Esophagus squamous epithelium (tissue), 5 donors: ENCODE measurements at regions not wholly inside any gene's neighbourhood (a gene's known extent, or its start where the extent isn't known, plus 50 kb on each side); places are given as distances from the start of the nearest gene placed in this dataset.

Experiments used
- DNase-seq: peaks from one replicate; lab custom pipeline; 2025; lab: John Stamatoyannopoulos, UW
- H3K27ac ChIP-seq, 4 donors: fragments of 200-600 bp; sonication (generic); one replicate each; pipeline ENCODE4 v1.5.1; 2016 to 2019; ENCODE audit warnings: mild to moderate bottlenecking in 1 of 4
- H3K27me3 ChIP-seq, 4 donors: fragments of 200-600 bp; sonication (generic); 1 replicate in 3 of 4; 2 replicates in 1 of 4; pipeline versions ENCODE4 v1.5.1 to v1.6.0; 2017 to 2021; ENCODE audit warnings: antibody characterized with exemption in 1 of 4
- H3K36me3 ChIP-seq, 3 donors: fragments of 200-600 bp; sonication (generic); one replicate each; pipeline ENCODE4 v1.5.1; 2016 to 2019
- H3K4me1 ChIP-seq, 3 donors: fragments of 200-600 bp; sonication (generic); one replicate each; pipeline ENCODE4 v1.5.1; 2017 to 2019
- H3K4me3 ChIP-seq, 4 donors: fragments of 200-600 bp; sonication (generic); 1 replicate in 3 of 4; 2 replicates in 1 of 4; pipeline ENCODE4 v1.5.1; 2016 to 2019; ENCODE audit warnings: mild to moderate bottlenecking in 2 of 4, moderate library complexity in 1 of 4
- H3K9me3 ChIP-seq, 3 donors: fragments of 200-600 bp; sonication (generic); one replicate each; pipeline ENCODE4 v1.5.1; 2016 to 2019
- POLR2A ChIP-seq, 4 donors: fragments of 450-650 bp; IDR thresholded peaks; one replicate each; pipeline ENCODE4 v1.6.1; 2017; ENCODE audit warnings: antibody characterized with exemption in 4 of 4, mild to moderate bottlenecking in 4 of 4, moderate library complexity in 3 of 4
- WGBS, 2 donors: methylation state at CpG; one replicate each; pipeline ENCODE4 v1.1.5; 2018; 5-methylcytosine and 5-hydroxymethylcytosine counted together
- intact Hi-C: fragments of 100-400 bp; cut with DNase I; formaldehyde crosslinking; loops from one replicate; pipeline ENCODE4 v1.15.0; 2022
- TF ChIP-seq, protein P1 (sequence below), 6 experiments: fragments of 450-650 bp in 4 of 6; fragments of 200-600 bp in 2 of 6; sonication (generic) in 2 of 6; IDR thresholded peaks; one replicate each; pipeline ENCODE4 v1.5.1; 2016 to 2019; ENCODE audit warnings: antibody characterized with exemption in 6 of 6, mild to moderate bottlenecking in 4 of 6, moderate library complexity in 4 of 6
- donor health status: DM: yes; HTN: yes; CAD: no.

DNA sequence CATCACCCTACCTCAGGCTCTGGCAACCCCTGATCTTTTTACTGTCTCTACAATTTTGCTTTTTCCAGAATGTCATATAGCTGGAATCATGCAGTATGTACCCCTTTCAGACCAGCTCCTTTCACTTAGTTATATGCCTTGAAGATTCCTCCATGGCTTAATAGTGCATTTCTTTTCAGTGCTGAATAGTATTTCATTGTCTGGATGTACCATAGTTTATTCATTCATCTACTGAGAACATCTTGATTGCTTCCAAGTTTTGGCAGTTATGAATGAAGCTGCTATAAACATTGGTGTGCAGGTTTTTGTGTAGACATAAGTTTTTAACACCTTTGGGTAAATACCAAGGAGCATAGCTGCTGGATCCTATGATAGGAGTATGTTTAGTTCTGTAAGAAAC, 50.8 kb upstream of the ANP32A start:
- Histone ChIP-seq H3K4me3 (no peak overlapping the region), H3K27ac (no peak overlapping the region), H3K27me3 (peaks cover 0 to 68% (median 0%) of the 10 kb centered on the region in 4 donors), H3K36me3 (no peaks in the 10 kb centered on the region), H3K4me1 (peaks cover 0 to 10% (median 4%) of the 10 kb centered on the region in 3 donors), H3K9me3 (no peaks in the 10 kb centered on the region)
- DNase-seq, result no peak
- intact Hi-C loops, result loop anchor here (10.0 kb wide), 2 partner anchors 87 to 197 kb away; no protein-coding TSS in a partner anchor
- TF ChIP-seq, protein P1, sequence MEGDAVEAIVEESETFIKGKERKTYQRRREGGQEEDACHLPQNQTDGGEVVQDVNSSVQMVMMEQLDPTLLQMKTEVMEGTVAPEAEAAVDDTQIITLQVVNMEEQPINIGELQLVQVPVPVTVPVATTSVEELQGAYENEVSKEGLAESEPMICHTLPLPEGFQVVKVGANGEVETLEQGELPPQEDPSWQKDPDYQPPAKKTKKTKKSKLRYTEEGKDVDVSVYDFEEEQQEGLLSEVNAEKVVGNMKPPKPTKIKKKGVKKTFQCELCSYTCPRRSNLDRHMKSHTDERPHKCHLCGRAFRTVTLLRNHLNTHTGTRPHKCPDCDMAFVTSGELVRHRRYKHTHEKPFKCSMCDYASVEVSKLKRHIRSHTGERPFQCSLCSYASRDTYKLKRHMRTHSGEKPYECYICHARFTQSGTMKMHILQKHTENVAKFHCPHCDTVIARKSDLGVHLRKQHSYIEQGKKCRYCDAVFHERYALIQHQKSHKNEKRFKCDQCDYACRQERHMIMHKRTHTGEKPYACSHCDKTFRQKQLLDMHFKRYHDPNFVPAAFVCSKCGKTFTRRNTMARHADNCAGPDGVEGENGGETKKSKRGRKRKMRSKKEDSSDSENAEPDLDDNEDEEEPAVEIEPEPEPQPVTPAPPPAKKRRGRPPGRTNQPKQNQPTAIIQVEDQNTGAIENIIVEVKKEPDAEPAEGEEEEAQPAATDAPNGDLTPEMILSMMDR (IDR thresholded peaks at IDR 0.05), result no peak
- no peak for TF ChIP-seq POLR2A (IDR thresholded peaks at IDR 0.05)

DNA sequence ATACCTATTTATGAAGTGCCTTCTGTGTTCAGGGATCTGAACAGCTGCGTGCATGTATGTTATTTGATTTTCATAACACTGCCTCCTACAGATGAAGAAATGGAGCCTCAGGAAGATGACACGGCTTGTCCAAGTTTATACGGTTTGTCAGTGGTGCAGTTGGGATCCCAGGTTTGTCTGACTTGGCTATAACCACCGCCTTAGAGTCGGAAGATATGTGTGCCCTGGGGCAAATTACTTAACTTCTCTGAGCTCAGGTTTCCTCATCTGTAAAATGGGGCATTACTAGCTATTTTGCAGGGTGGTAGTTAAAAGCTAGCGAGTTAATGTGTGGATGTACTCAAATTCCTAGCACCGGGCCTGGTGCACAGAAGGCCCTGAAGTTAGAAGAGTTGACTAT, 54.1 kb upstream of the ANP32A start:
- Histone ChIP-seq H3K27ac (no peak overlapping the region), H3K9me3 (no peaks in the 10 kb centered on the region), H3K27me3 (peaks cover 0 to 62% (median 0%) of the 10 kb centered on the region in 4 donors), H3K36me3 (no peaks in the 10 kb centered on the region), H3K4me3 (no peak overlapping the region), H3K4me1 (peaks cover 0 to 10% (median 4%) of the 10 kb centered on the region in 3 donors)
- DNase-seq, result no peak
- WGBS, 2 donors, result 68 to 77% methylated on average over 7 of the region's 7 CpGs
- intact Hi-C loops, result loop anchor here (5.0 to 10.0 kb wide), 4 partner anchors 90 to 322 kb away; no protein-coding TSS in a partner anchor
- TF ChIP-seq, protein P1 (IDR thresholded peaks at IDR 0.05), result no peak
- TF ChIP-seq POLR2A (IDR thresholded peaks at IDR 0.05), result no peak

DNA sequence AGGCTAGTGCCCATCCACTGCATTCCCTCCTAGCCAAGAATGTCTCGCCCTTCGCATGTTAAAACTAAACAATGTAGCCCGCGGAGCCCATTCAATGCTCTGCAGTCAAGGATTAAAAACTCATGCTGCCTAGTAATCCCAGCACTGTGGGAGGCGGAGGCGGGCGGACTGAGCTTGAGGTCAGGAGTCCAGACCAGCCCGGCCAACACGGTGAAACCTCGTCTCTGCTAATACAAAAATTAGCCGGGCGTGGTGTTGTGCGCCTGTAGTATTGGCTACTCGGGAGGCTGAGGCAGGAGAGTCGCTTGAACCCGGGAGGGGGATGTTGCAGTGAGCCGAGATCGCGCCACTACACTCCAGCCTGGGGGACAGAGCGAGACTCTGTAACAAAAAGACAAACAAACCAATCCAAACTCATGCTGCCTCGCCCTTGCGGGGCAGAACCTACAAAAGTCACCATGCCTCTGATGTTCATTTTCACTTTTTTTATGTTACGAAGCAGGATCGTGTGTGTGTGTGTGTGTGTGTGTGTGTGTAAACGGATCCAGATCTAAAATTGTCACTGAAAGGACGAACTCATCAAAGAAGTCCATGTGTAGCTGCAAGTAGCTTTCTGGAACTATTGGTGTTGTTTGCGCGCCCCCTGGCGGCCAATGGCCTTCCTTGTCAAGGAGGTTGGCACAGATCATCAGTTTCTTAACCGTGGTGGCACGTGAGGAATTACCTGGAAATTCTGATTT, 54.8 kb upstream of the SPESP1 start:
- no peak for TF ChIP-seq POLR2A (IDR thresholded peaks at IDR 0.05)
- TF ChIP-seq, protein P1 (IDR thresholded peaks at IDR 0.05), result peak; percentile 84 to 96 (median 91)
- Histone ChIP-seq H3K27ac (no peak overlapping the region), H3K4me3 (peak overlapping the region in 3 of 4 donors; percentile 23 to 54 (median 30)), H3K27me3 (peaks cover 0 to 56% (median 0%) of the 10 kb centered on the region in 4 donors), H3K9me3 (no peaks in the 10 kb centered on the region), H3K36me3 (no peaks in the 10 kb centered on the region), H3K4me1 (peaks cover 0 to 10% (median 4%) of the 10 kb centered on the region in 3 donors)
- peak; percentile 26 for DNase-seq
- 8 to 17% methylated on average over 20 of the region's 31 CpGs for WGBS, 2 donors
- intact Hi-C loops, result loop anchor here (5.0 to 10.0 kb wide), 4 partner anchors 91 to 323 kb away; no protein-coding TSS in a partner anchor

DNA sequence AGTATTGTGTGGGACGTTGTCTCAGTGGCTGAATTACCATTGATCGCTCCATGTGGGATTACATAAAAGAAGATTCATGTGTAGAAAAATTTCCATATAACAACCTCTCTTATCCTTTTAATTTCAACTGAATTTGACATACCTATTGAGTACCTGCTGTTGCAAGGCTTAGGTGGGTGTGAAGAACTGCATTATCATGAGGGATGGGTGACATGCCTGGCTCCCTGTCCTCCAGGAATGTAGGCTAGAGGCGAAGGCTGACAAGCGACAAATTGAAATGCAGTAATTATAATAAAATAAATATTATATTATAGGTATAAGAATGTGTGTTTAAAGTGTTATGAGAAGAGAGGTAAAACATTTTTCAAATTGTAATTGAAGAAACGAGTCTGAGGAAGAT, 52.7 kb upstream of the SPESP1 start:
- TF ChIP-seq POLR2A (IDR thresholded peaks at IDR 0.05), result no peak
- TF ChIP-seq, protein P1 (IDR thresholded peaks at IDR 0.05), result no peak
- Histone ChIP-seq H3K9me3 (no peaks in the 10 kb centered on the region), H3K4me1 (peaks cover 0 to 10% (median 4%) of the 10 kb centered on the region in 3 donors), H3K27ac (no peak overlapping the region), H3K27me3 (peaks cover 0 to 37% (median 0%) of the 10 kb centered on the region in 4 donors), H3K36me3 (no peaks in the 10 kb centered on the region), H3K4me3 (no peak overlapping the region)
- intact Hi-C loops, result loop anchor here (5.0 to 10.0 kb wide), 4 partner anchors 93 to 325 kb away; no protein-coding TSS in a partner anchor
- no peak for DNase-seq
- WGBS, 2 donors, result 84 to 89% methylated on average over 5 of the region's 5 CpGs

DNA sequence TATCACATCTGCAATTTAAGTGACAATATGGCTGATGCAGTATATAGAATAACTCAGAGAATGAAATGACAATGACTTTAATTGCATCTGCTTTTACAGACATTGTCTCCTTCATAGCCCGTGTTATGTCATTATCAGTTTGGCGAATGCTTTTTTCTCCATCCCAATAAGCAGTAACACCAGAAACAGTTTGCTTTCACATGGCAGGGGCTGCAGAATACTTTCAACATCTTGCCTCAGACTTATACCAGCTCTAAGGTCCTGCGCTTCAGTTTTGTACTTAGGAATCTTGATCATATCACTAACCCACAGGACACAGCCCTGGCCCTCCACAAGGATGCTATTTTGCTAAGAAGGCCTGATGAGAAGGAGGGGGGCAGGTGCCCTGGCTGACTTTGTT, 49.9 kb upstream of the SPESP1 start:
- TF ChIP-seq, protein P1 (IDR thresholded peaks at IDR 0.05), result no peak
- no peak for TF ChIP-seq POLR2A (IDR thresholded peaks at IDR 0.05)
- intact Hi-C loops, result no loop called here
- Histone ChIP-seq H3K27me3 (peaks cover 0 to 14% (median 0%) of the 10 kb centered on the region in 4 donors), H3K9me3 (no peaks in the 10 kb centered on the region), H3K4me1 (peaks cover 4 to 14% (median 5%) of the 10 kb centered on the region in 3 donors), H3K27ac (no peak overlapping the region), H3K36me3 (no peaks in the 10 kb centered on the region), H3K4me3 (no peak overlapping the region)
- 98 to 100% methylated on average over 3 of the region's 3 CpGs for WGBS, 2 donors
- DNase-seq, result no peak
